NCI-H1092 treated with DMSO at 0.1 percent for 48 hours (cell line): ENCODE measurements at regions not wholly inside any gene's neighbourhood (a gene's known extent, or its start where the extent isn't known, plus 50 kb on each side); places are given as distances from the start of the nearest gene placed in this dataset.
"Not testable (repeated sequence)": the region's sequence is repeated elsewhere in the genome, so short reads cannot be mapped to it uniquely, and the experiment has no call there.

Experiments
- DNase-seq: peaks from one replicate; lab custom pipeline; 2025; lab: John Stamatoyannopoulos, UW

DNA sequence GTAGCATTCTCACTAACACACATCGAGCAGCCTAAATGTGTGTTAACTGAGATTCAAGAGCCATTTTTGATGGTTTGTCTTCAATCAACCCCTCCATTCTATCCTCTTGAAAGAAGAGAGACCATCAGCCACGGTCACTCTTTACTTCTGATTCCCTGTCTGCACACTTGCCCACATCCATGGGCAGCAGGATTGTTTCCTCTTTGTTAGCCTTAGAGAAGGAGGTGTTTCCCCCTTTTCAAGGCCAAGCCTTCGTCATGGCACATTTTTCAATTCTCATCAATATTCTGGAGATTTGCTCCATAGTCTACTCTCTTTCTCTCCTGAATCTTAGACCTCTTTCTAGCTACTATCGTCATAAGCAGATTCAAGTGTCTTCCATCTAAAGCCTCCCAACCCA lies 522.4 kb upstream of the NAALADL2 start:
- DNase-seq: no peak

GRCh38 chr3:174337227-174337626 lies 521.9 kb upstream of the NAALADL2 start:
- DNase-seq: no peak

DNA sequence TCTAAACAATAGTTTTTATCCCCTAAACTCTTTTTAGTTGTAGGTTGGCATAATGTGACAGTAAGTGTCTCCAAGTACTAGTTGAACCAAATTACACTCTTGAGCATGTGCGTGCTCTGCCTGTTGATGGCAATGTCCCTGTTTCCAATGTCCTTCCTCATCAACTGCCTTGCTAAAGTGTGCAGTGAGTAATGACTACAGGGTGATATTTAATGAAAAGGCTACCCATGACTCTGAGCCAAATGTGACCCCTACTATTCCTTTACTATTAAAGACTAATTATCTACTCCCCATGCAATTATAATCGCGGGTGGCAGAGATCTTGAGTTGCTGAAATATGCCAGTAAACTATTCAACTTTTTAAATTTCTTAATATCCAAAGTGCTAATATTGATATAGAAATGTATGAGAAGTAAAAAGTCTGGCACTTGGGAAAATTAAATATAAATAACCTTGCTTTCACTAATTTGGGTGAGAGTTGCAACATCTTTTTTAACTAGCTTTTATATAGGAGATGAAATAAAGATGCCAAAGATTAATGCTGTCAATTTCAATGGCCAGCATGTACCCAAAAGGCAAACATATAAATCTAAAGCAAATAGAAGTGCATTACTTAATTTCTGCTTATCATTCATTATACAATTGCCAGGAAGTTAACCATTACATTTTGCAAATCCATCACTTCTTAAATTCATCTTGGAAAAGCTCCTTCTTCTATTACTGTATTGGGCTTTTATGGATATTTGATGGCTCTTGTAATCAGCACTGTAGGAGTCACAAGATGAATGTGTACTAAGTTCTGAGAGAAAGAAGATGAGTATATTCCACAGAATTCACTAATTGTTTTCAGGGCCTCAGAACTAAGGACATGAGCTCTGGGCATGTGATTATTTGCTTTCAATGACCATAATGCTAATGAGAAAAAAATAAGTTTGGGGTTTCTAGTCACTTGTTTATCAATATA lies 518.2 kb upstream of the NAALADL2 start:
- DNase-seq: no peak

DNA sequence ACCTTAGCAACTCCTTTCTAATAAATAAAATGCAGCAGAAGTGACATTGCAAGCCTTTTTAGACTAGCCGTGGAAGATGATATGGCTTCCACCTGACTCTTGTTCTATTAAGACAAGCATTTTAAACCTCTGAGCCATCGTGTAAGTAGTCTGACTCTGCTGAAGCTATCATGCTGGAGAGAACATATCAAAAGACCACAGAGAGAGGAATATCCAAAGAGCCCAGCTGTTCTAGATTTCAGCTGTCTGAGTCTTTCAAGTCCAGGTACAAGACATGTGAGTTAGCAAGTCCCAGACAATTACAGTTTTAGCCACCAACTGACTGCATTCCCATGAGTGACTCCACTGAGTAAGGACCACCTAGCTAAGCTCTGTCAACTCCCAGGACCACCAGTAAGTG lies 517.0 kb upstream of the NAALADL2 start:
- DNase-seq: no peak

DNA sequence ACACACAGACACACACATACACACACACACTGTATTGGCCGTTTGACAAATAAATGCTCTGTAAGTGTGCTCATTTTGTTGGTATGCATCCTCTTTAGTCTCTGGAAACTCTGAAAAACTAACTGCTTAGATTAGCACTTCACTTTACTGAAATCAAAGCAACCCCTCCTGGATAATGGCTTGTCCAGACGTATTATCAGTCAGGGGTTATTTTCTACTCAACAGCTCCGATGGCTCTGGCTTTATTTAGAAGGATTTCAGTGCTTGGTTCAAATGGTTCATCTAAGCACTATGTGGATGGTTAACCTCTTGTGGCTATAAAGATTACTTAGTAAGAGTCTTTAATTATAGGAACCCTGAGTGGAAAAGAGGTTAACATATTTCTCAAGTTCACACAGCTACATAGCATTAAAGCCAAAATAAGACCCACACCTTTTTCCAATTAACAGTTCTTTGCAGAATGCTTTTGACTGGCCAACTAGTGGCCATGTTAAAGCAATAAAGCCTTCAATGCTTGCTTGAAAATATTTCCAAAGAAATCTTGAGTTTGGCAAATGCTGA lies 516.1 kb upstream of the NAALADL2 start:
- DNase-seq: no peak

DNA sequence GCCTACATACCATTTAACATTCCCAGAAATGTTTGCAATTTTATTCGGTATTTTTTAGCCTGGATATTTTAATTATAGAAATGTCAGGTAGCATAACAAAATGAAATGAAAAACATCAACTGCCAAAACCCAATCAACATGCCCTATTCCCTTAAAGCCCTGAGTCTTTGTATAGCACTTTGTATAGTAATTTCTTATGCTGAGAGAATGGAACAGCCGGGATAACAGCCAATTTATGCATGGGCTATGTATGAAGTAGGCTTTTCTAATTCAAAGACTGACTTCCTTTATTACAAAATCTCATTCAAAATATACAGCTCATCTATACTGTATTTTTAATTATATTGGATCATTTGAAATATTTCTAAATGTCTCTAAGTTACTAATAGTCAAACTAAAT lies 513.0 kb upstream of the NAALADL2 start:
- no peak for DNase-seq

GRCh38 chr3:174346571-174346970 lies 512.6 kb upstream of the NAALADL2 start:
- no peak for DNase-seq

DNA sequence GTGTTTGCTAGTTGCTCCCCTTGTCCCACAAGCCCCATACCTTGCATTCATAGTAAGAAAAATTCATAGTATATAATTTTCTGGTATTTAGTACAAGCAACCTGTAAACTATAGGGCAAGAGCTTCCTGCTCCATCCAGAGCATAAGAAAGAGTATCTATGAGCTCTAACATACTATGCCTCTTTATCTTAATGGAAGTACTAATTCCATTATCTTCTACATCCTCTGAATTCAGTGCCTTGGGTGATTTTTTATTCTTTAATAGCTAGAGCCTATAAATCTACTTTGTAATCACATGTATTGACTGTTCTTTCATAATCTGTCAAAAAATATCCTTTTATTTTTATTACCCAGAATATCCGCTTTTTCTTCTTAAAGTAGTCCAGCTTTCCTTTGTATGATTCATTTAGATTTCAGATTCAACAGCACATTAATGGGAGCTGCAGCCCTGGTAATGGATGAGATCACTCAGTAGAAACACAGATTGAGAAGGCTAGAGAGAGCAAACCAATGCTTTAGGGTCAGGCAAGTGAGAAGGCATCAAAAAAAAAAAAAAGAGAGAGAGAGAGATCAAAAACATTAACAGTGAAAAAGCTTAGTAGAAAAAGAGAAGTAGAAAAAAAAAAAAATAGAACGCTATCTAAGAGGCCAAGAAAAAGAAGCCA lies 511.5 kb upstream of the NAALADL2 start:
- no peak for DNase-seq

DNA sequence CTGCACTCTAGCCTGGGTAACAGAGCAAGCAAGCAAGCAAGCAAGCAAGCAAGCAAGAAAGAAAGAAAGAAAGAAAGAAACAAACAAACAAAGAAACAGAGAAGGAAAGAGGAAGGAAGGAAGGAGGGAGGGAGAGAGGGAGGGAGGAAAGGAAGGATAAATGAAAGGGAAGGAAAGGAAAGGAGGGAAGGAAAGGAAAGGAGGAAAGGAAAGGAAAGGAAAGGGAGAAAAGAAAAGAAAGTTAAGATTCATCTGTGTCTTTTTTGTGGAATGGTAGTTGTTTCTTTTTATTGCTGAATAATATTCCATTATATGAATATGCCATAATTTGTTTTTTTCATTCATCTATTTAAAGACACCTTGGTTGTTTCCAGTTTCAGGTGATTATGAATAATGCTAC lies 506.9 kb upstream of the NAALADL2 start:
- no peak for DNase-seq

GRCh38 chr3:174355505-174355904 lies 503.6 kb upstream of the NAALADL2 start:
- DNase-seq: peak; percentile 48

DNA sequence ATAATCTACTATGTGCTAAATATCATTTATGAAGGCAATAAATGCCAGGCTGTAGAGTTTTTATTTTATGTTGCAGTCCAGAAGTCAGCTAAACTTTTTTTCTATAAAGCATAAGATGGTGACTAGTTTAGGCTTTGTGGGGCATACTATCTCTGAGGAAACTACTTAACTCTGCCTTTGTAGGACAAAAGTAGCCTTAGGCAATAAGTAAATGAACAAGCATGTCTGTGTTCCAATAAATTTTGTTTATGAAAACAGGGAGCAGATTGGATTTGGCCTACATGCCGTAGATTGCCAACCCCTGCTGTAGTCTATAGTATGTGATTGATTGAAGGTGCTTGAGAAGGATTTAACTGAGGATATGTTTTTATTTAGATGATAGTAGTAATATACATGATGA lies 502.5 kb upstream of the NAALADL2 start:
- DNase-seq: no peak

DNA sequence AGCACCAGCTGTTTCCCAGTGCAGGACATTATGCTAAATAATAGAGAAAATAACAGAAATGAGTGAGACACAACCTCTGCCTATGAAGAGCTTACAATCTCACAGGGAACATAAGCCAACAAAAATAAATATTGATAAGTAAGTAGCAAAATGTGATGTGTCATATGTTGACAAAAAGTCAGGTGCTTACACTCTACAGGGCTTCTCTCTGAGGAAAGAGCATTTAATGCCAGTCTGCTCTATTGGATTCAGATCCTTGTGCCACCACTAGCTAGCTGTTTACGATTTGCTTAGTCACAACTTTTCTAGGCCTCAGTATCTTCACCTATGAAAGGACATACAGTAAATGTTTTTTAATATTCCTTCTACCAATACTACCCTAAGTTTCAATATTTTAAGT lies 500.9 kb upstream of the NAALADL2 start:
- no peak for DNase-seq

DNA sequence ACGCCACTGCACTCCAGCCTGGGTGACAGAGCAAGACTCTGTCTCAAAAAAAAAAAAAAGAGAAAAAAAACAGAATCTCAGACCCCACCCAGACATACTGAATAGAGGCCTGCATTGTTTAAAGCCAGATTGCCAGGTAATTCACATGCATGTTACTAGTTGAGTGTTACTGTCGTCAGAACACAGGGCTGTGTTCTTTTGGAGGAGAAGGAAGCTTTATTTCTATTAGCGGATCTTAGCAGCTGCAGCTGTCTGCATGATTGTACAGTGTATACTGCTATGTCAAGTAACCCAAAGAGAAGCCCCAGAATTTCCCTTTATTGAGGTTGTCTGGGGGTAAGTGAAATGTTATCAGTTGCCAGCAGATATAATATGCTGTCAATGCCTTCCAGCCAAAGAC lies 496.6 kb upstream of the NAALADL2 start:
- no peak for DNase-seq

GRCh38 chr3:174363256-174363655 lies 495.9 kb upstream of the NAALADL2 start:
- DNase-seq: no peak

GRCh38 chr3:174365796-174366195 lies 493.3 kb upstream of the NAALADL2 start:
- DNase-seq: no peak

DNA sequence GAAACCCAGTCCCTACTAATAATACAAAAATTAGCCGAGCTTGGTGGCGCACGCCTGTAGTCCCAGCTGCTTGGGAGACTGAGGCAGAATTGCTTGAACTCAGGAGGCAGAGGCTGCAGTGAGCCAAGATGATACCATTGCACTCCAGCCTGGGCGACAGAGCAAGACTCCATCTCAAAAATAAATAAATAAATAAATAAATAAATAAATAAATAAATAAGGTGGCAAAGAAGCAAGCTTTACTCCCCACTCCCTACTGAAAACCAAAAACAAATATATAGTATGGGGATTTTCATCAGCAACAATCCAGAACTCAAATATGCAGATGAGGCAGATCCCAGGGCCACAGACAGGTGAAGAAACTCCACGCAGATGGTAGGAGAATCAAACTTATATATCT lies 492.2 kb upstream of the NAALADL2 start:
- not testable (repeated sequence) for DNase-seq

- DNase-seq: no peak
These were observed 482.8 kb upstream of the NAALADL2 start for GRCh38 chr3:174376346-174376745.

DNA sequence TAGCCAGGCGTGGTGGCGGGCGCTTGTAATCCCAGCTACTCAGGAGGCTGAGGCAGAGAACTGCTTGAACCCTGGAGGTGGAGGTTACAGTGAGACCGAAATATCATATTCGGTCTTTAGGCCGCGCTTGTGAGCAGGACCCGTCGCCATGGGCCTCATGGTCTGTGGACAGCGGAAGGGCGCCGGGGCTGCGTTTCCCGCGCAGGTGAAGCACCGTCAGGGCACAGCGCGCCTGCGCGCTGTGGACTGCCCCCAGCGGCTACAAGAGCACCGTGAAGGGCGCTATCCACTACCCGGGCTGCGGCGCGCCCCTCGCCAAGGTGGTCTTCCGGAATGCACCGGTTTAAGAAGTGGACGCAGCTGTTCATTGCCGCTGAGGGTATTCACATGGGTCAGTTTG lies 482.0 kb upstream of the NAALADL2 start:
- no peak for DNase-seq

- DNase-seq: no peak
These were observed 481.4 kb upstream of the NAALADL2 start for GRCh38 chr3:174377684-174378083.

DNA sequence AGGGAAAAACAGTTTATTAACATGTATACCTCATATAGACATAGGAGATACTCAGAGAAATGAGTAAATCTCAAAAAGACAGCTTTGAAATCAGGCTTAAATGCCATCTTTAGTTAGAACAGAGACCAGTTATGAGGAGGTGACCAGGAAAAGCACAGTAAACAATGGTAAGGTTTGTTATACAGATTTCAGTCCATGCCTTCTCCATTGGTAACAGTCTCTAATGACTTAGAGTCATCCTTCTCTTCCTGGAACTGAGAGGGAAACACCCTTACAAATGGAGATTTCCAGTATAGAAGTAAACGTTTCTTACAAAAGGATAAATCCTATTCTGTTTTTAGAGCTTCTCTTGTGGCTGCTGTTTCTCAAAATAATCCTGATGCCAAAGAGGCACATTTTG lies 476.3 kb upstream of the NAALADL2 start:
- no peak for DNase-seq

- DNase-seq: no peak
These were observed 471.4 kb upstream of the NAALADL2 start for GRCh38 chr3:174387736-174388135.

DNA sequence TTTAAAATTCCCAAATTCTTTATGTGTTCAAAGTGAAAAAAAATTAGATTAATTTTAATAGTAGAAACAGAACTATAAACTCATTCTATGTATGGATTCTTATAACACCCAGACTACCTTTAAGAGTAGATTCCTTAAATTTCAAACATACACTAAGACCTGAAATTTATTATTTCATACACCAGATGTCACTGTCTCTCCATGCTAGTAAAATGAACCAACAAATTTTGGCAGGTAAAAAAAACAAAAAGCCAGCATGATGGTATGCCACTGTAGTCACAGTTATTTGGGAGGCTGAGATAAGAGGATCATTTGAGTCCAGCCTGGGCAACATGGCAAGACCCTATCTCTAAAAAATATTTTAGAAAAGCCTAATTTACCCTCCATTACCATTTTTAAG lies 461.3 kb upstream of the NAALADL2 start:
- DNase-seq: no peak

DNA sequence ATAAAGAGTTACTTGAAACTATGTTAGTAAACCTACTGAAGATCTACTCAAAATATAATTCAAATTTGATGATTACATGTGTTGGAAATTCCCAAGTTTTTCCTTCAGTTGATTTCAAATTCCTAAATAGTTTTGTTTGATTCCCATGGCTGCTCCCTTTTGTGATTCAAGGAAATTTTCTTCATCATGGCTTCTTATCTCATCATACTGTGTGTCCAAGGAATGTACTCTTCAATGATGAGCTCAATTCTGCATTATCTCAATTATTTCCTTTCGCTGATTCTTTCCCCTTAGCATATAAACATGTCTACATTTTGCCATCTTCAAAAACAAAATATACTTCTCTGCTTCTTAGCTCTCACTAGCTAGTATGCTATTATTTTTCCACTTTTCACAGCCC lies 460.4 kb upstream of the NAALADL2 start:
- no peak for DNase-seq
